ENCODE measurements at regions not wholly inside any gene's neighbourhood (a gene's known extent, or its start where the extent isn't known, plus 50 kb on each side); places are given as distances from the start of the nearest gene placed in this dataset.

GRCh38 chr16:66278604-66279262, 87.8 kb upstream of the CDH5 start:
- H3K27ac Mint-ChIP-seq, result no peak overlapping the region
- ATAC-seq (replicated peaks) (no peak), DNase-seq (no peak)
- peaks cover 6 to 13% of the 10 kb centered on the region in 2 donors for H3K9me3 Mint-ChIP-seq
- peaks cover 6% of the 10 kb centered on the region for H3K36me3 Mint-ChIP-seq (ENCODE audit: insufficient read depth)
- no peak overlapping the region for H3K4me3 Mint-ChIP-seq
- H3K27me3 Mint-ChIP-seq, result peaks cover 50 to 79% of the 10 kb centered on the region in 2 donors
- H3K4me1 Mint-ChIP-seq (ENCODE audit: low read depth in 2 of 2), result peaks cover 0 to 6% of the 10 kb centered on the region in 2 donors

- no peak overlapping the region for H3K4me3 Mint-ChIP-seq
- peaks cover 6% of the 10 kb centered on the region for H3K36me3 Mint-ChIP-seq (ENCODE audit: insufficient read depth)
- peaks cover 6 to 13% of the 10 kb centered on the region in 2 donors for H3K9me3 Mint-ChIP-seq
- no peak for ATAC-seq (replicated peaks)
- DNase-seq, result no peak
- peaks cover 55 to 85% of the 10 kb centered on the region in 2 donors for H3K27me3 Mint-ChIP-seq
- H3K27ac Mint-ChIP-seq, result no peak overlapping the region
- H3K4me1 Mint-ChIP-seq (ENCODE audit: low read depth in 2 of 2), result peaks cover 0 to 6% of the 10 kb centered on the region in 2 donors
Observed at GRCh38 chr16:66278111-66278531, 88.4 kb upstream of the CDH5 start.

GRCh38 chr16:66277311-66278070, 89.0 kb upstream of the CDH5 start:
- no peak overlapping the region for H3K27ac Mint-ChIP-seq
- H3K4me1 Mint-ChIP-seq (ENCODE audit: low read depth in 2 of 2), result peaks cover 0 to 6% of the 10 kb centered on the region in 2 donors
- H3K36me3 Mint-ChIP-seq (ENCODE audit: insufficient read depth), result peaks cover 6% of the 10 kb centered on the region
- DNase-seq (no peak), ATAC-seq (replicated peaks) (no peak)
- peaks cover 6 to 13% of the 10 kb centered on the region in 2 donors for H3K9me3 Mint-ChIP-seq
- peaks cover 62 to 88% of the 10 kb centered on the region in 2 donors for H3K27me3 Mint-ChIP-seq
- no peak overlapping the region for H3K4me3 Mint-ChIP-seq

GRCh38 chr16:66275775-66276428, 90.6 kb upstream of the CDH5 start:
- Mint-ChIP-seq H3K27me3 (peaks cover 68 to 88% of the 10 kb centered on the region in 2 donors), H3K27ac (peak overlapping the region in 1 of 2 donors; percentile 36), H3K4me1 (ENCODE audit: low read depth in 2 of 2) (peaks cover 0 to 6% of the 10 kb centered on the region in 2 donors), H3K9me3 (peaks cover 6 to 13% of the 10 kb centered on the region in 2 donors), H3K4me3 (no peak overlapping the region), H3K36me3 (ENCODE audit: insufficient read depth) (peaks cover 6% of the 10 kb centered on the region)
- ATAC-seq (replicated peaks) (no peak), DNase-seq (no peak)

- no peak for DNase-seq
- no peak overlapping the region for H3K27ac Mint-ChIP-seq
Observed at GRCh38 chr16:66274335-66275110, 92.0 kb upstream of the CDH5 start.

GRCh38 chr16:66273644-66274334, 92.7 kb upstream of the CDH5 start:
- H3K4me3 Mint-ChIP-seq, result no peak overlapping the region
- peaks cover 6% of the 10 kb centered on the region for H3K36me3 Mint-ChIP-seq (ENCODE audit: insufficient read depth)
- H3K4me1 Mint-ChIP-seq (ENCODE audit: low read depth in 2 of 2), result peaks cover 0 to 12% of the 10 kb centered on the region in 2 donors
- DNase-seq (no peak), ATAC-seq (replicated peaks) (no peak)
- peaks cover 56 to 87% of the 10 kb centered on the region in 2 donors for H3K27me3 Mint-ChIP-seq
- no peak overlapping the region for H3K27ac Mint-ChIP-seq
- peaks cover 5 to 6% of the 10 kb centered on the region in 2 donors for H3K9me3 Mint-ChIP-seq

More at GRCh38 chr16:66274335-66275110, 92.0 kb upstream of the CDH5 start:
- peaks cover 58 to 88% of the 10 kb centered on the region in 2 donors for H3K27me3 Mint-ChIP-seq
- peaks cover 6 to 13% of the 10 kb centered on the region in 2 donors for H3K9me3 Mint-ChIP-seq
- no peak for ATAC-seq (replicated peaks)
- H3K4me3 Mint-ChIP-seq, result peak overlapping the region in 1 of 2 donors; percentile 26
- peaks cover 0 to 10% of the 10 kb centered on the region in 2 donors for H3K4me1 Mint-ChIP-seq (ENCODE audit: low read depth in 2 of 2)
- peaks cover 6% of the 10 kb centered on the region for H3K36me3 Mint-ChIP-seq (ENCODE audit: insufficient read depth)

GRCh38 chr16:66273053-66273452, 93.4 kb upstream of the CDH5 start:
- Mint-ChIP-seq H3K27ac (no peak overlapping the region), H3K9me3 (peaks cover 0 to 3% of the 10 kb centered on the region in 2 donors), H3K36me3 (ENCODE audit: insufficient read depth) (peaks cover 6% of the 10 kb centered on the region)

GRCh38 chr16:66272461-66272860, 94.0 kb upstream of the CDH5 start:
- peaks cover 6% of the 10 kb centered on the region for H3K36me3 Mint-ChIP-seq (ENCODE audit: insufficient read depth)
- peaks cover 51 to 85% of the 10 kb centered on the region in 2 donors for H3K27me3 Mint-ChIP-seq
- H3K4me3 Mint-ChIP-seq, result no peak overlapping the region
- DNase-seq (no peak), ATAC-seq (replicated peaks) (no peak)
- peak overlapping the region in 1 of 2 donors; percentile 19 for H3K27ac Mint-ChIP-seq
- peaks cover 0 to 10% of the 10 kb centered on the region in 2 donors for H3K4me1 Mint-ChIP-seq (ENCODE audit: low read depth in 2 of 2)
- H3K9me3 Mint-ChIP-seq, result peaks cover 0 to 3% of the 10 kb centered on the region in 2 donors

More at GRCh38 chr16:66273053-66273452, 93.4 kb upstream of the CDH5 start:
- H3K27me3 Mint-ChIP-seq, result peaks cover 50 to 83% of the 10 kb centered on the region in 2 donors
- no peak for DNase-seq
- H3K4me3 Mint-ChIP-seq, result no peak overlapping the region
- H3K4me1 Mint-ChIP-seq (ENCODE audit: low read depth in 2 of 2), result peaks cover 0 to 10% of the 10 kb centered on the region in 2 donors
- ATAC-seq (replicated peaks), result no peak

GRCh38 chr16:66271074-66272060, 95.1 kb upstream of the CDH5 start:
- DNase-seq (no peak), ATAC-seq (replicated peaks) (no peak)
- peak overlapping the region in 1 of 2 donors; percentile 27 for H3K4me3 Mint-ChIP-seq
- H3K9me3 Mint-ChIP-seq, result peaks cover 0 to 3% of the 10 kb centered on the region in 2 donors
- H3K36me3 Mint-ChIP-seq (ENCODE audit: insufficient read depth), result peaks cover 6% of the 10 kb centered on the region
- peaks cover 5 to 15% of the 10 kb centered on the region in 2 donors for H3K4me1 Mint-ChIP-seq (ENCODE audit: low read depth in 2 of 2)
- no peak overlapping the region for H3K27ac Mint-ChIP-seq
- peaks cover 59 to 95% of the 10 kb centered on the region in 2 donors for H3K27me3 Mint-ChIP-seq

- Mint-ChIP-seq H3K9me3 (no peaks in the 10 kb centered on the region), H3K27me3 (peaks cover 62 to 95% of the 10 kb centered on the region in 2 donors), H3K27ac (no peak overlapping the region), H3K36me3 (ENCODE audit: insufficient read depth) (peaks cover 6% of the 10 kb centered on the region), H3K4me3 (peak overlapping the region in 1 of 2 donors; percentile 27), H3K4me1 (ENCODE audit: low read depth in 2 of 2) (peaks cover 7 to 15% of the 10 kb centered on the region in 2 donors)
- DNase-seq (peak; percentile 31 to 45 (median 42)), ATAC-seq (replicated peaks) (peak; percentile 61)
Observed at GRCh38 chr16:66270333-66270927, 96.1 kb upstream of the CDH5 start.

GRCh38 chr16:66269617-66270332, 96.7 kb upstream of the CDH5 start:
- H3K27me3 Mint-ChIP-seq, result peaks cover 63 to 95% of the 10 kb centered on the region in 2 donors
- peak overlapping the region in 1 of 2 donors; percentile 33 for H3K4me3 Mint-ChIP-seq
- peaks cover 7 to 15% of the 10 kb centered on the region in 2 donors for H3K4me1 Mint-ChIP-seq (ENCODE audit: low read depth in 2 of 2)
- ATAC-seq (replicated peaks), result no peak
- peaks cover 6% of the 10 kb centered on the region for H3K36me3 Mint-ChIP-seq (ENCODE audit: insufficient read depth)
- no peaks in the 10 kb centered on the region for H3K9me3 Mint-ChIP-seq
- no peak for DNase-seq
- H3K27ac Mint-ChIP-seq, result no peak overlapping the region
